ENCODE measurements at regions not wholly inside any gene's neighbourhood (a gene's known extent, or its start where the extent isn't known, plus 50 kb on each side); places are given as distances from the start of the nearest gene placed in this dataset.

DNA sequence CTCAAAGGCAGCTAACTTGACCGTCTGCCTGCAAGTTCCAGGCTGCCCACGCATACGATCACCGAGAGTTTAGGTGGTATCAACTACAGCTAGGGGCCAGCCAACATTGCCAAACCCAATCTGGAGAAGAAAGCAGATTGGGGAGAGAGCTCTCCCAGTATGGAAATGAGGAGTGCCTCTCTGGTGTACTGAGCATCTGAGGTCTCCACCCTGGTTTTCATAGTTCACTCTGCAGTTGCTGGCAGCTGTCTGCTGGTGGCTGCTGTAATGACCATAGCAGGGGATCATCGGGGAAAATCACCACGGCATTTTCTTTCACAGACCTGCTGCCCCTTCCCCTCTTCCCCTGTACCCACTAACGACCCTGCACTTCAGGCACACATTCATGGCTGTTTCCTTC lies 201.7 kb downstream of the NUFIP1 start:
- H3K9me3 ChIP-seq (ENCODE audit: insufficient read depth in 2 of 2, low read depth in 1 of 2, low read length in 1 of 2), result no peaks in the 10 kb centered on the region
- no peak overlapping the region for H2BK15ac ChIP-seq (ENCODE audit: low read length)
- H2BK12ac ChIP-seq (ENCODE audit: low read depth, low read length), result no peak overlapping the region
- H3K23me2 ChIP-seq (ENCODE audit: low read depth, low read length), result no peaks in the 10 kb centered on the region
- H4K20me1 ChIP-seq (replicated peaks in 1 of 2; ENCODE audit: control insufficient read depth in 1 of 2, insufficient read depth in 2 of 2, low read length in 2 of 2), result no peaks in the 10 kb centered on the region
- WGBS, 2 experiments (ENCODE audit: extremely low coverage in 1 of 2, insufficient coverage in 1 of 2, insufficient read length in 1 of 2, insufficient replicate concordance in 2 of 2, low coverage in 1 of 2, low lambda C conversion rate in 2 of 2, missing lambda C conversion rate in 1 of 2), result 88% methylated on average over 7 of the region's 7 CpGs; no CpG with 5 or more reads in 1 of the 2 experiments
- H3K14ac ChIP-seq (ENCODE audit: insufficient read length), result no peak overlapping the region
- no peak overlapping the region for H3K4me3 ChIP-seq (ENCODE audit: extremely low read depth in 1 of 4, insufficient read depth in 2 of 4, low read depth in 3 of 4, low read length in 4 of 4)
- no peak overlapping the region for H4K8ac ChIP-seq (ENCODE audit: extremely low read depth, insufficient read depth, low read length)
- H2BK5ac ChIP-seq (ENCODE audit: low read depth, low read length), result no peak overlapping the region
- H2BK20ac ChIP-seq (ENCODE audit: low read length), result no peak overlapping the region
- H2BK120ac ChIP-seq (replicated peaks; ENCODE audit: low read depth, low read length), result no peak overlapping the region
- H3K4me1 ChIP-seq (replicated peaks in 1 of 4; ENCODE audit: control insufficient read depth in 3 of 4, insufficient read depth in 4 of 4, low read length in 3 of 4), result peaks cover 0 to 4% (median 0%) of the 10 kb centered on the region in 4 experiments; a peak in 1 of 7 replicates
- no peak overlapping the region for H3K4ac ChIP-seq (replicated peaks; ENCODE audit: insufficient read length, low read depth, low read length)
- no peaks in the 10 kb centered on the region for H3K27me3 ChIP-seq (replicated peaks in 1 of 4; ENCODE audit: control insufficient read depth in 3 of 4, extremely low read depth in 1 of 4, insufficient read depth in 3 of 4, low read length in 3 of 4)
- H3K36me3 ChIP-seq (ENCODE audit: control insufficient read depth in 2 of 4, insufficient read depth in 4 of 4, low read length in 3 of 4), result no peaks in the 10 kb centered on the region
- no peak overlapping the region for H3K4me2 ChIP-seq (ENCODE audit: insufficient read depth in 1 of 2, low read depth in 2 of 2, low read length in 2 of 2)
- H2AK5ac ChIP-seq (ENCODE audit: low read depth, low read length), result no peak overlapping the region
- no peaks in the 10 kb centered on the region for H3K79me1 ChIP-seq (ENCODE audit: low read depth, low read length)
- H3K79me2 ChIP-seq (ENCODE audit: control insufficient read depth in 1 of 2, insufficient read depth in 2 of 2, low read length in 2 of 2), result no peaks in the 10 kb centered on the region
- H3K27ac ChIP-seq (ENCODE audit: low read depth, low read length), result no peak overlapping the region
- no peak overlapping the region for H4K91ac ChIP-seq (replicated peaks; ENCODE audit: insufficient read length, low read length)
- no peak overlapping the region for H2AFZ ChIP-seq (ENCODE audit: low read length)
- H3K9ac ChIP-seq (replicated peaks in 1 of 4; ENCODE audit: extremely low read depth in 1 of 4, low read depth in 3 of 4, low read length in 3 of 4), result no peak overlapping the region
- no peak overlapping the region for H4K5ac ChIP-seq (ENCODE audit: insufficient read length, low read depth, low read length)
- FAIRE-seq (no peak), DNase-seq (ENCODE audit: low read depth in 1 of 2, low spot score in 2 of 2) (no peak)
- no peak overlapping the region for H3K56ac ChIP-seq (replicated peaks; ENCODE audit: insufficient read length, low read depth, low read length)
- H3K18ac ChIP-seq (ENCODE audit: extremely low read depth, low read length), result no peak overlapping the region
- H3K23ac ChIP-seq (ENCODE audit: insufficient read length), result no peak overlapping the region
- ChIA-PET POLR2A (ENCODE audit: partially characterized antibody) (no interaction called here), CTCF (ENCODE audit: partially characterized antibody) (interaction anchor here (1.4 kb wide), 1 partner anchor 13 kb away, joined by 3 read pairs; no protein-coding TSS in a partner anchor)
- TF ChIP-seq CHD2 (IDR thresholded peaks at IDR 0.05; ENCODE audit: low read length) (no peak), SIN3A (conservative IDR thresholded peaks at IDR 0.05 in 1 of 2, IDR thresholded peaks at IDR 0.05 in 1 of 2; ENCODE audit: low read depth in 1 of 2, low read length in 2 of 2) (no peak), HDAC2 (IDR thresholded peaks at IDR 0.05; ENCODE audit: borderline replicate concordance in 1 of 2, low read depth in 2 of 2, low read length in 2 of 2) (no peak), TBP (IDR thresholded peaks at IDR 0.05; ENCODE audit: low read depth, low read length) (no peak), RAD21 (IDR thresholded peaks at IDR 0.05 in 1 of 2, conservative IDR thresholded peaks at IDR 0.05 in 1 of 2; ENCODE audit: low read depth in 2 of 2, low read length in 2 of 2) (no peak), GABPA (IDR thresholded peaks at IDR 0.05; ENCODE audit: borderline replicate concordance, insufficient read depth, low read length) (no peak), SP2 (IDR thresholded peaks at IDR 0.05; ENCODE audit: low read length) (no peak), TCF12 (IDR thresholded peaks at IDR 0.05; ENCODE audit: low read depth, low read length) (no peak)
- TF ChIP-seq, protein P1, sequence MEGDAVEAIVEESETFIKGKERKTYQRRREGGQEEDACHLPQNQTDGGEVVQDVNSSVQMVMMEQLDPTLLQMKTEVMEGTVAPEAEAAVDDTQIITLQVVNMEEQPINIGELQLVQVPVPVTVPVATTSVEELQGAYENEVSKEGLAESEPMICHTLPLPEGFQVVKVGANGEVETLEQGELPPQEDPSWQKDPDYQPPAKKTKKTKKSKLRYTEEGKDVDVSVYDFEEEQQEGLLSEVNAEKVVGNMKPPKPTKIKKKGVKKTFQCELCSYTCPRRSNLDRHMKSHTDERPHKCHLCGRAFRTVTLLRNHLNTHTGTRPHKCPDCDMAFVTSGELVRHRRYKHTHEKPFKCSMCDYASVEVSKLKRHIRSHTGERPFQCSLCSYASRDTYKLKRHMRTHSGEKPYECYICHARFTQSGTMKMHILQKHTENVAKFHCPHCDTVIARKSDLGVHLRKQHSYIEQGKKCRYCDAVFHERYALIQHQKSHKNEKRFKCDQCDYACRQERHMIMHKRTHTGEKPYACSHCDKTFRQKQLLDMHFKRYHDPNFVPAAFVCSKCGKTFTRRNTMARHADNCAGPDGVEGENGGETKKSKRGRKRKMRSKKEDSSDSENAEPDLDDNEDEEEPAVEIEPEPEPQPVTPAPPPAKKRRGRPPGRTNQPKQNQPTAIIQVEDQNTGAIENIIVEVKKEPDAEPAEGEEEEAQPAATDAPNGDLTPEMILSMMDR (IDR thresholded peaks at IDR 0.05; ENCODE audit: control extremely low read depth in 1 of 3, insufficient read depth in 1 of 3, low read depth in 1 of 3, low read length in 3 of 3), result no peak
- TF ChIP-seq, protein P2, sequence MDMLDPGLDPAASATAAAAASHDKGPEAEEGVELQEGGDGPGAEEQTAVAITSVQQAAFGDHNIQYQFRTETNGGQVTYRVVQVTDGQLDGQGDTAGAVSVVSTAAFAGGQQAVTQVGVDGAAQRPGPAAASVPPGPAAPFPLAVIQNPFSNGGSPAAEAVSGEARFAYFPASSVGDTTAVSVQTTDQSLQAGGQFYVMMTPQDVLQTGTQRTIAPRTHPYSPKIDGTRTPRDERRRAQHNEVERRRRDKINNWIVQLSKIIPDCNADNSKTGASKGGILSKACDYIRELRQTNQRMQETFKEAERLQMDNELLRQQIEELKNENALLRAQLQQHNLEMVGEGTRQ (IDR thresholded peaks at IDR 0.05; ENCODE audit: low read length), result no peak
